Transverse colon (tissue), 3 donors: ENCODE measurements at regions not wholly inside any gene's neighbourhood (a gene's known extent, or its start where the extent isn't known, plus 50 kb on each side); places are given as distances from the start of the nearest gene placed in this dataset.

Experiments used
- POLR2A ChIP-seq: fragments of 450-650 bp; IDR thresholded peaks from one replicate; pipeline ENCODE4 v1.6.1; 2016; ENCODE audit warnings: antibody characterized with exemption, mild to moderate bottlenecking, moderate library complexity
- TF ChIP-seq, protein P1 (sequence below), 5 experiments: fragments of 200-600 bp in 3 of 5; fragments of 450-650 bp in 2 of 5; sonication (generic) in 3 of 5; IDR thresholded peaks; 1 replicate in 2 of 5; 2 replicates in 3 of 5; pipeline ENCODE4 v1.5.1; 2016 to 2017; ENCODE audit warnings: antibody characterized with exemption in 5 of 5, inconsistent platforms in 3 of 5, mild to moderate bottlenecking in 2 of 5, moderate library complexity in 1 of 5

DNA sequence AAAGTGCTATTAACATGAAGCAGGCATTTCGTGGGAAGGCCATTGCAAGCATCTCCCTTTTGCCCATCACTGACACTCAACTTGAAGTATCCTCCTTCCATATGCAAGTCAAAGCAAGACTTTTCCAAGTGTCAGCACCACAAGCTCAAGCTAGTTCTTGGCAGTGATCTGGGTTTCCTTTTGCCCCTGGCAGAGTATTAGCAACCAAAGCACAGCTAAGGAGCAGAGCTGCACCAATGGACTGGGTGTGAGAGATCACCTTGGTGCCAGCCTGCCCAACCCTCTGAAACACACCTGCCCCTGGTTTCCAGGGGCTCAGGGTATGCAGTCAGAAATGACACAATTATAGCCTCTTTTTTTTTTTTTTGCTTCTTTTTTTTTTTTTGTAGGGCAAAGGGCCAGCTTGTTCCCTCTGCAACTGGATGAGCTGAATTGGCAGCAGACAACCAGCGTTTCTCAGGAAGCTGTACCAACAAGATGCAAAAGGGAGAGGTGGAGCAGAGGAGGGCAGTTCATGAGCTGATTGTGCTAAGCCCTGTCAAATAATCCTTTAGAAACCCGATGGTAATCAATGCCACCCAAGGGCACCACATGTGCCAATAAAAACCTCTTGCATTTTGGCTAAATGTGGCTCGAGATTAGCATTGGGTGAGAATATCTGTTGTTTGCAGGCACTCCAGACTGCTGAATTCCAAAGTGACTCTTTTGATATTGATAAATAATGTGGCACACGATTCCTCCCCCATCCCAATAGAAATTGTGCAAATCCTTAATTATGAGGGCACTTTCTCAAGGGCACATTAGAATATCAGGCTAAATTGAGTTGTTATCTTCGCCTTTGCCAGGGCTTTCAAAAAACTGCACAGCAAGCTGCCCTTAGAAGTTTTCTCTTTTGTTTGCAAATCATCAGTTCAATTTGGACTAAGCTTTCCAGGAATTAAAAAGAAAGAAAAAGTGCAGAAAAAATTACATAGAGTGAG is 192.4 kb downstream of the GAS1 start:
- no peak for TF ChIP-seq POLR2A
- TF ChIP-seq, protein P1, sequence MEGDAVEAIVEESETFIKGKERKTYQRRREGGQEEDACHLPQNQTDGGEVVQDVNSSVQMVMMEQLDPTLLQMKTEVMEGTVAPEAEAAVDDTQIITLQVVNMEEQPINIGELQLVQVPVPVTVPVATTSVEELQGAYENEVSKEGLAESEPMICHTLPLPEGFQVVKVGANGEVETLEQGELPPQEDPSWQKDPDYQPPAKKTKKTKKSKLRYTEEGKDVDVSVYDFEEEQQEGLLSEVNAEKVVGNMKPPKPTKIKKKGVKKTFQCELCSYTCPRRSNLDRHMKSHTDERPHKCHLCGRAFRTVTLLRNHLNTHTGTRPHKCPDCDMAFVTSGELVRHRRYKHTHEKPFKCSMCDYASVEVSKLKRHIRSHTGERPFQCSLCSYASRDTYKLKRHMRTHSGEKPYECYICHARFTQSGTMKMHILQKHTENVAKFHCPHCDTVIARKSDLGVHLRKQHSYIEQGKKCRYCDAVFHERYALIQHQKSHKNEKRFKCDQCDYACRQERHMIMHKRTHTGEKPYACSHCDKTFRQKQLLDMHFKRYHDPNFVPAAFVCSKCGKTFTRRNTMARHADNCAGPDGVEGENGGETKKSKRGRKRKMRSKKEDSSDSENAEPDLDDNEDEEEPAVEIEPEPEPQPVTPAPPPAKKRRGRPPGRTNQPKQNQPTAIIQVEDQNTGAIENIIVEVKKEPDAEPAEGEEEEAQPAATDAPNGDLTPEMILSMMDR (IDR thresholded peaks at IDR 0.05) = no peak
